Nephron progenitor cell (in vitro differentiated cells): ENCODE measurements at regions not wholly inside any gene's neighbourhood (a gene's known extent, or its start where the extent isn't known, plus 50 kb on each side); places are given as distances from the start of the nearest gene placed in this dataset.

Experiments used
- DNase-seq: peaks from one replicate; pipeline ENCODE4 v3.0.0; 2021
- H3K27ac Mint-ChIP-seq: 2 replicates; pipeline ENCODE4 v1.8.0; 2021; ENCODE audit warnings: mild to moderate bottlenecking, moderate library complexity, mixed read lengths
- H3K27me3 Mint-ChIP-seq: 2 replicates; pipeline ENCODE4 v1.8.0; 2021; ENCODE audit warnings: mild to moderate bottlenecking, low read depth, mixed read lengths; ENCODE audit not compliant: poor library complexity
- H3K36me3 Mint-ChIP-seq: 2 replicates; pipeline ENCODE4 v1.8.0; 2021; ENCODE audit warnings: low read depth, mixed read lengths
- H3K4me1 Mint-ChIP-seq: 2 replicates; pipeline ENCODE4 v1.8.0; 2021; ENCODE audit warnings: mixed read lengths
- H3K4me3 Mint-ChIP-seq: 2 replicates; pipeline ENCODE4 v1.8.0; 2021; ENCODE audit warnings: mild to moderate bottlenecking, moderate library complexity, mixed read lengths
- H3K9me3 Mint-ChIP-seq: 2 replicates; pipeline ENCODE4 v1.8.0; 2021; ENCODE audit warnings: mild to moderate bottlenecking, moderate library complexity, mixed read lengths
- CTCF ChIP-seq: fragments of 200-600 bp; sonication (generic); IDR thresholded peaks from 2 replicates; pipeline ENCODE4 v1.5.0; 2021; ENCODE audit warnings: antibody characterized with exemption

GRCh38 chr14:76264384-76264783 is 111.6 kb upstream of the ESRRB start:
- no peak overlapping the region for H3K27ac Mint-ChIP-seq
- peaks cover 4% of the 10 kb centered on the region for H3K9me3 Mint-ChIP-seq
- TF ChIP-seq CTCF = no peak
- no peak overlapping the region for H3K4me3 Mint-ChIP-seq
- no peaks in the 10 kb centered on the region for H3K36me3 Mint-ChIP-seq
- peaks cover 25% of the 10 kb centered on the region for H3K27me3 Mint-ChIP-seq
- peaks cover 6% of the 10 kb centered on the region for H3K4me1 Mint-ChIP-seq
- no peak for DNase-seq

- Mint-ChIP-seq H3K4me3 (peak overlapping the region; percentile 16), H3K4me1 (no peaks in the 10 kb centered on the region), H3K36me3 (no peaks in the 10 kb centered on the region), H3K27ac (no peak overlapping the region), H3K9me3 (peaks cover 4% of the 10 kb centered on the region), H3K27me3 (peaks cover 37% of the 10 kb centered on the region)
- no peak for TF ChIP-seq CTCF
- DNase-seq = peak; percentile 50
These were observed 108.5 kb upstream of the ESRRB start for GRCh38 chr14:76267322-76268046.

- peaks cover 40% of the 10 kb centered on the region for H3K27me3 Mint-ChIP-seq
- H3K4me3 Mint-ChIP-seq = peak overlapping the region; percentile 26
- TF ChIP-seq CTCF = no peak
- no peak overlapping the region for H3K27ac Mint-ChIP-seq
- no peak for DNase-seq
- H3K36me3 Mint-ChIP-seq = no peaks in the 10 kb centered on the region
- H3K9me3 Mint-ChIP-seq = peaks cover 4% of the 10 kb centered on the region
- H3K4me1 Mint-ChIP-seq = no peaks in the 10 kb centered on the region
These were observed 107.9 kb upstream of the ESRRB start for GRCh38 chr14:76268047-76268431.

- no peak for DNase-seq
- Mint-ChIP-seq H3K27me3 (peaks cover 40% of the 10 kb centered on the region), H3K9me3 (peaks cover 4% of the 10 kb centered on the region)
These were observed 107.2 kb upstream of the ESRRB start for GRCh38 chr14:76268700-76269099.

GRCh38 chr14:76271041-76271755 is 104.7 kb upstream of the ESRRB start:
- Mint-ChIP-seq H3K9me3 (peaks cover 2% of the 10 kb centered on the region), H3K27me3 (peaks cover 40% of the 10 kb centered on the region), H3K27ac (no peak overlapping the region), H3K4me1 (no peaks in the 10 kb centered on the region), H3K36me3 (no peaks in the 10 kb centered on the region), H3K4me3 (no peak overlapping the region)
- no peak for DNase-seq
- TF ChIP-seq CTCF = no peak

More at GRCh38 chr14:76268700-76269099, 107.2 kb upstream of the ESRRB start:
- Mint-ChIP-seq H3K36me3 (no peaks in the 10 kb centered on the region), H3K4me3 (no peak overlapping the region), H3K27ac (no peak overlapping the region), H3K4me1 (no peaks in the 10 kb centered on the region)
- no peak for TF ChIP-seq CTCF
